ENCODE measurements at regions not wholly inside any gene's neighbourhood (a gene's known extent, or its start where the extent isn't known, plus 50 kb on each side); places are given as distances from the start of the nearest gene placed in this dataset.

GRCh38 chr22:47452184-47452583, 689.7 kb downstream of the TBC1D22A start:
- TF ChIP-seq POLR2A (IDR thresholded peaks at IDR 0.05) (no peak), POLR2AphosphoS5 (IDR thresholded peaks at IDR 0.05) (no peak)
- TF ChIP-seq, protein P1, sequence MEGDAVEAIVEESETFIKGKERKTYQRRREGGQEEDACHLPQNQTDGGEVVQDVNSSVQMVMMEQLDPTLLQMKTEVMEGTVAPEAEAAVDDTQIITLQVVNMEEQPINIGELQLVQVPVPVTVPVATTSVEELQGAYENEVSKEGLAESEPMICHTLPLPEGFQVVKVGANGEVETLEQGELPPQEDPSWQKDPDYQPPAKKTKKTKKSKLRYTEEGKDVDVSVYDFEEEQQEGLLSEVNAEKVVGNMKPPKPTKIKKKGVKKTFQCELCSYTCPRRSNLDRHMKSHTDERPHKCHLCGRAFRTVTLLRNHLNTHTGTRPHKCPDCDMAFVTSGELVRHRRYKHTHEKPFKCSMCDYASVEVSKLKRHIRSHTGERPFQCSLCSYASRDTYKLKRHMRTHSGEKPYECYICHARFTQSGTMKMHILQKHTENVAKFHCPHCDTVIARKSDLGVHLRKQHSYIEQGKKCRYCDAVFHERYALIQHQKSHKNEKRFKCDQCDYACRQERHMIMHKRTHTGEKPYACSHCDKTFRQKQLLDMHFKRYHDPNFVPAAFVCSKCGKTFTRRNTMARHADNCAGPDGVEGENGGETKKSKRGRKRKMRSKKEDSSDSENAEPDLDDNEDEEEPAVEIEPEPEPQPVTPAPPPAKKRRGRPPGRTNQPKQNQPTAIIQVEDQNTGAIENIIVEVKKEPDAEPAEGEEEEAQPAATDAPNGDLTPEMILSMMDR (IDR thresholded peaks at IDR 0.05 in 8 of 11, conservative IDR thresholded peaks at IDR 0.05 in 3 of 11): peak in 5 of 11 experiments; percentile 13 to 35 (median 27)

Measured in spleen (tissue), 7 donors.